Astrocyte (in vitro differentiated cells and primary cell): ENCODE measurements at regions not wholly inside any gene's neighbourhood (a gene's known extent, or its start where the extent isn't known, plus 50 kb on each side); places are given as distances from the start of the nearest gene placed in this dataset.

Experiments used
- DNase-seq: peaks from one replicate; pipeline ENCODE4 v3.0.0-alpha.2; 2010; ENCODE audit warnings: low read depth
- FAIRE-seq: peaks from 2 replicates; lab custom pipeline; 2011; peaks lifted over from hg19 to GRCh38; lab: Jason Lieb, UNC
- H2AFZ ChIP-seq: 2 replicates; pipeline ENCODE4 v1.6.0; 2012; ENCODE audit warnings: low read depth, low read length, inconsistent platforms
- H3K27ac ChIP-seq: 2 replicates; pipeline ENCODE4 v1.5.1; 2011; ENCODE audit warnings: low read depth, low read length, inconsistent platforms
- H3K27me3 ChIP-seq: 2 replicates; pipeline ENCODE4 v1.6.0; 2011; ENCODE audit warnings: low read length, inconsistent platforms; ENCODE audit not compliant: insufficient read depth
- H3K36me3 ChIP-seq: 2 replicates; pipeline ENCODE4 v1.5.1; 2011; ENCODE audit warnings: low read length, inconsistent platforms; ENCODE audit not compliant: insufficient read depth
- H3K4me1 ChIP-seq: 2 replicates; pipeline ENCODE4 v1.5.1; 2011; ENCODE audit warnings: low read length, inconsistent platforms; ENCODE audit not compliant: insufficient read depth
- H3K4me2 ChIP-seq: 2 replicates; pipeline ENCODE4 v1.6.0; 2012; ENCODE audit warnings: low read length, inconsistent platforms
- H3K4me3 ChIP-seq: 2 replicates; pipeline ENCODE4 v1.5.1; 2011; ENCODE audit warnings: low read depth, mild to moderate bottlenecking, low read length, inconsistent platforms; ENCODE audit not compliant: insufficient read depth
- H3K79me2 ChIP-seq: 2 replicates; pipeline ENCODE4 v1.6.0; 2012; ENCODE audit warnings: mild to moderate bottlenecking, low read length, inconsistent platforms; ENCODE audit not compliant: insufficient read depth
- H3K9ac ChIP-seq: 2 replicates; pipeline ENCODE4 v1.6.0; 2012; ENCODE audit warnings: mild to moderate bottlenecking, low read length, inconsistent platforms
- H3K9me3 ChIP-seq: 2 replicates; pipeline ENCODE4 v1.5.1; 2012; ENCODE audit warnings: low read depth, mild to moderate bottlenecking, low read length, inconsistent platforms; ENCODE audit not compliant: insufficient read depth
- H4K20me1 ChIP-seq: 2 replicates; pipeline ENCODE4 v1.6.0; 2012; ENCODE audit warnings: low read length, inconsistent platforms; ENCODE audit not compliant: insufficient read depth
- H3K27ac Mint-ChIP-seq: one replicate; pipeline ENCODE4 v1.8.0; 2021; ENCODE audit warnings: mild to moderate bottlenecking, mixed read lengths; ENCODE audit not compliant: unreplicated experiment
- H3K27me3 Mint-ChIP-seq: one replicate; pipeline ENCODE4 v1.8.0; 2021; ENCODE audit warnings: low read depth, mixed read lengths; ENCODE audit not compliant: unreplicated experiment
- H3K36me3 Mint-ChIP-seq: one replicate; pipeline ENCODE4 v1.8.0; 2021; ENCODE audit warnings: low read depth, mixed read lengths; ENCODE audit not compliant: unreplicated experiment
- H3K4me1 Mint-ChIP-seq: one replicate; pipeline ENCODE4 v1.8.0; 2021; ENCODE audit warnings: low read depth, mixed read lengths; ENCODE audit not compliant: unreplicated experiment
- H3K4me3 Mint-ChIP-seq: one replicate; pipeline ENCODE4 v1.8.0; 2021; ENCODE audit warnings: mild to moderate bottlenecking, moderate library complexity, mixed read lengths; ENCODE audit not compliant: unreplicated experiment
- H3K9me3 Mint-ChIP-seq: one replicate; pipeline ENCODE4 v1.8.0; 2021; ENCODE audit warnings: mild to moderate bottlenecking, mixed read lengths; ENCODE audit not compliant: unreplicated experiment
- CTCF ChIP-seq: IDR thresholded peaks from 2 replicates; pipeline ENCODE4 v1.5.1; 2011; ENCODE audit warnings: low read depth, mild to moderate bottlenecking, inconsistent platforms, low read length, moderate library complexity; ENCODE audit not compliant: insufficient read depth
- EZH2 ChIP-seq: IDR thresholded peaks from 2 replicates; pipeline ENCODE4 v1.6.1; 2012; ENCODE audit warnings: mild to moderate bottlenecking, low read length, inconsistent platforms; ENCODE audit not compliant: insufficient read depth

- Histone ChIP-seq H3K27me3 (peaks cover 5% of the 10 kb centered on the region), H3K36me3 (no peaks in the 10 kb centered on the region), H3K4me3 (no peak overlapping the region), H3K4me2 (no peak overlapping the region), H3K9me3 (no peaks in the 10 kb centered on the region), H4K20me1 (no peaks in the 10 kb centered on the region), H2AFZ (no peak overlapping the region), H3K9ac (no peak overlapping the region), H3K27ac (no peak overlapping the region), H3K4me1 (peaks cover 42% of the 10 kb centered on the region), H3K79me2 (no peaks in the 10 kb centered on the region)
- H3K27me3 Mint-ChIP-seq, result peaks cover 21% of the 10 kb centered on the region
- no peaks in the 10 kb centered on the region for H3K9me3 Mint-ChIP-seq
- FAIRE-seq (no peak), DNase-seq (no peak)
- no peak overlapping the region for H3K4me3 Mint-ChIP-seq
- peak overlapping the region; percentile 53 for H3K27ac Mint-ChIP-seq
- peaks cover 25% of the 10 kb centered on the region for H3K4me1 Mint-ChIP-seq
- no peaks in the 10 kb centered on the region for H3K36me3 Mint-ChIP-seq
- TF ChIP-seq CTCF (no peak), EZH2 (no peak)
Observed at GRCh38 chr2:43071599-43072550, 154.5 kb downstream of the ZFP36L2 start.

GRCh38 chr2:43070676-43071502 is 155.5 kb downstream of the ZFP36L2 start:
- no peaks in the 10 kb centered on the region for H3K9me3 ChIP-seq
- no peak overlapping the region for H3K27ac Mint-ChIP-seq
- H3K4me1 Mint-ChIP-seq, result peaks cover 19% of the 10 kb centered on the region
- H3K4me1 ChIP-seq, result peaks cover 35% of the 10 kb centered on the region
- FAIRE-seq, result no peak
- H3K9me3 Mint-ChIP-seq, result no peaks in the 10 kb centered on the region
- H3K9ac ChIP-seq, result no peak overlapping the region
- peaks cover 5% of the 10 kb centered on the region for H3K27me3 ChIP-seq
- DNase-seq, result no peak
- no peak for TF ChIP-seq CTCF
- TF ChIP-seq EZH2, result no peak
- H3K4me2 ChIP-seq, result no peak overlapping the region
- H3K27ac ChIP-seq, result no peak overlapping the region
- no peaks in the 10 kb centered on the region for H3K79me2 ChIP-seq
- no peaks in the 10 kb centered on the region for H4K20me1 ChIP-seq
- no peak overlapping the region for H3K4me3 ChIP-seq
- no peak overlapping the region for H2AFZ ChIP-seq
- no peaks in the 10 kb centered on the region for H3K36me3 Mint-ChIP-seq
- H3K36me3 ChIP-seq, result no peaks in the 10 kb centered on the region
- H3K4me3 Mint-ChIP-seq, result no peak overlapping the region
- H3K27me3 Mint-ChIP-seq, result peaks cover 21% of the 10 kb centered on the region
